WTC11 (cell line): ENCODE measurements at regions not wholly inside any gene's neighbourhood (a gene's known extent, or its start where the extent isn't known, plus 50 kb on each side); places are given as distances from the start of the nearest gene placed in this dataset.

Source experiments
- ATAC-seq: fragments of 200-7000 bp; cut with Tn5 transposase; 2 replicates; pipeline ENCODE4 v1.10.0; 2021; ENCODE audit warnings: mild to moderate bottlenecking, moderate library complexity
- CTCF ChIA-PET: fragments of 300-600 bp; sonication (Branson Sonifier 250); formaldehyde crosslinking; loops from one replicate; lab custom pipeline; 2021; ENCODE audit warnings: antibody characterized with exemption; lab: Charles Lee
- POLR2A ChIA-PET: fragments of 350-600 bp; sonication (Branson Sonifier 250); formaldehyde crosslinking; loops from one replicate; lab custom pipeline; 2021; ENCODE audit warnings: antibody characterized with exemption; lab: Charles Lee
- DNase-seq: peaks from one replicate; pipeline ENCODE4 v3.0.0; 2021; ENCODE audit warnings: low spot score
- H3K27ac Mint-ChIP-seq: 2 replicates; pipeline ENCODE4 v1.8.0; 2021; ENCODE audit warnings: mixed read lengths
- H3K27me3 Mint-ChIP-seq: 2 replicates; pipeline ENCODE4 v1.8.0; 2021; ENCODE audit warnings: low read depth, mild to moderate bottlenecking, moderate library complexity, mixed read lengths
- H3K36me3 Mint-ChIP-seq: 2 replicates; pipeline ENCODE4 v1.8.0; 2021; ENCODE audit warnings: mixed read lengths
- H3K4me1 Mint-ChIP-seq: 2 replicates; pipeline ENCODE4 v1.8.0; 2022; ENCODE audit warnings: mixed read lengths
- H3K4me3 Mint-ChIP-seq: 2 replicates; pipeline ENCODE4 v1.8.0; 2021; ENCODE audit warnings: mild to moderate bottlenecking, moderate library complexity, mixed read lengths
- H3K9me3 Mint-ChIP-seq: 2 replicates; pipeline ENCODE4 v1.8.0; 2021; ENCODE audit warnings: mixed read lengths
- AR ChIP-seq: fragments of 250-450 bp; sonication (Bioruptor Pico); IDR thresholded peaks from 2 replicates; pipeline ENCODE4 v1.9.0; 2021; ENCODE audit warnings: mild to moderate bottlenecking
- ATF1 ChIP-seq: sonication (generic); formaldehyde crosslinking; IDR thresholded peaks from 2 replicates; pipeline ENCODE4 v1.8.1; 2023; ENCODE audit warnings: mild to moderate bottlenecking, moderate library complexity, missing genetic modification reagents
- CREM ChIP-seq: sonication (generic); formaldehyde crosslinking; IDR thresholded peaks from 2 replicates; pipeline ENCODE4 v1.8.1; 2022; ENCODE audit warnings: mild to moderate bottlenecking, missing genetic modification reagents, moderate library complexity
- CTCF ChIP-seq: fragments of 200-600 bp; IDR thresholded peaks from 2 replicates; pipeline ENCODE4 v1.8.0; 2022; ENCODE audit warnings: antibody characterized with exemption
- ETV6 ChIP-seq: sonication (generic); formaldehyde crosslinking; IDR thresholded peaks from 2 replicates; pipeline ENCODE4 v1.8.1; 2022; ENCODE audit warnings: mild to moderate bottlenecking, missing genetic modification reagents
- FOXP1 ChIP-seq: sonication (generic); formaldehyde crosslinking; IDR thresholded peaks from 2 replicates; pipeline ENCODE4 v1.8.0; 2022; ENCODE audit warnings: missing genetic modification reagents, mild to moderate bottlenecking, moderate library complexity, borderline replicate concordance
- GRHL2 ChIP-seq: fragments of 250-450 bp; sonication (Bioruptor Pico); IDR thresholded peaks from 2 replicates; pipeline ENCODE4 v1.8.0; 2022; ENCODE audit warnings: mild to moderate bottlenecking, moderate library complexity; ENCODE audit not compliant: insufficient replicate concordance, severe bottlenecking
- JAZF1 ChIP-seq: fragments of 250-450 bp; sonication (Bioruptor Pico); IDR thresholded peaks from 2 replicates; pipeline ENCODE4 v1.9.0; 2021; ENCODE audit warnings: moderate library complexity, mild to moderate bottlenecking, inconsistent platforms
- JUN ChIP-seq: sonication (generic); formaldehyde crosslinking; IDR thresholded peaks from 2 replicates; pipeline ENCODE4 v1.8.0; 2023; ENCODE audit warnings: mild to moderate bottlenecking, missing genetic modification reagents
- MXD4 ChIP-seq: fragments of 250-450 bp; sonication (Bioruptor Pico); IDR thresholded peaks from 2 replicates; pipeline ENCODE4 v1.8.0; 2021; ENCODE audit warnings: mild to moderate bottlenecking, moderate library complexity, borderline replicate concordance
- NFATC4 ChIP-seq: fragments of 250-450 bp; sonication (Bioruptor Pico); IDR thresholded peaks from 2 replicates; pipeline ENCODE4 v1.9.0; 2021; ENCODE audit warnings: mild to moderate bottlenecking
- NFYB ChIP-seq: sonication (generic); formaldehyde crosslinking; conservative IDR thresholded peaks from 2 replicates; pipeline ENCODE4 v1.8.0; 2022; ENCODE audit warnings: low read depth, missing genetic modification reagents
- NR2C2 ChIP-seq: sonication (generic); formaldehyde crosslinking; IDR thresholded peaks from 2 replicates; pipeline ENCODE4 v1.8.0; 2022; ENCODE audit warnings: mild to moderate bottlenecking, missing genetic modification reagents
- PRRX2 ChIP-seq: fragments of 250-450 bp; sonication (Bioruptor Pico); IDR thresholded peaks from 2 replicates; pipeline ENCODE4 v1.8.0; 2021; ENCODE audit warnings: mild to moderate bottlenecking
- RELA ChIP-seq: sonication (generic); formaldehyde crosslinking; IDR thresholded peaks from 2 replicates; pipeline ENCODE4 v1.8.1; 2022; ENCODE audit warnings: missing genetic modification reagents, mild to moderate bottlenecking, borderline replicate concordance
- RORB ChIP-seq: fragments of 250-450 bp; sonication (Bioruptor Pico); IDR thresholded peaks from 2 replicates; pipeline ENCODE4 v1.9.0; 2021; ENCODE audit warnings: mild to moderate bottlenecking
- SOX15 ChIP-seq: fragments of 250-450 bp; sonication (Bioruptor Pico); IDR thresholded peaks from 2 replicates; pipeline ENCODE4 v1.9.0; 2021; ENCODE audit warnings: mild to moderate bottlenecking
- TCF7 ChIP-seq: sonication (generic); formaldehyde crosslinking; IDR thresholded peaks from 2 replicates; pipeline ENCODE4 v1.8.0; 2022; ENCODE audit warnings: mild to moderate bottlenecking, low read depth, missing genetic modification reagents, moderate library complexity
- USF1 ChIP-seq: sonication (generic); formaldehyde crosslinking; IDR thresholded peaks from 2 replicates; pipeline ENCODE4 v1.8.0; 2022; ENCODE audit warnings: mild to moderate bottlenecking, missing genetic modification reagents
- ZNF138 ChIP-seq: sonication (generic); formaldehyde crosslinking; conservative IDR thresholded peaks from 2 replicates; pipeline ENCODE4 v1.8.1; 2022; ENCODE audit warnings: mild to moderate bottlenecking, moderate library complexity, missing genetic modification reagents
- ZNF232 ChIP-seq: sonication (generic); formaldehyde crosslinking; IDR thresholded peaks from 2 replicates; pipeline ENCODE4 v1.8.0; 2022; ENCODE audit warnings: mild to moderate bottlenecking, missing genetic modification reagents
- ZNF263 ChIP-seq: sonication (generic); formaldehyde crosslinking; IDR thresholded peaks from 2 replicates; pipeline ENCODE4 v1.8.1; 2022; ENCODE audit warnings: low read depth, mild to moderate bottlenecking, moderate library complexity, missing genetic modification reagents
- ZNF416 ChIP-seq: fragments of 250-450 bp; sonication (Bioruptor Pico); IDR thresholded peaks from 2 replicates; pipeline ENCODE4 v1.9.0; 2021; ENCODE audit warnings: mild to moderate bottlenecking, inconsistent platforms
- TF ChIP-seq, protein P1 (sequence below): sonication (generic); formaldehyde crosslinking; IDR thresholded peaks from 2 replicates; pipeline ENCODE4 v1.8.1; 2023; ENCODE audit warnings: mild to moderate bottlenecking, missing genetic modification reagents
- TF ChIP-seq, protein P2 (sequence below): sonication (generic); formaldehyde crosslinking; IDR thresholded peaks from 2 replicates; pipeline ENCODE4 v1.8.0; 2022; ENCODE audit warnings: mild to moderate bottlenecking, missing genetic modification reagents
- TF ChIP-seq, protein P3 (sequence below): sonication (generic); formaldehyde crosslinking; IDR thresholded peaks from 2 replicates; pipeline ENCODE4 v1.8.1; 2022; ENCODE audit warnings: low read depth, mild to moderate bottlenecking, moderate library complexity, missing genetic modification reagents, borderline replicate concordance
- TF ChIP-seq, protein P4 (sequence below): sonication (generic); formaldehyde crosslinking; IDR thresholded peaks from 2 replicates; pipeline ENCODE4 v1.8.1; 2022; ENCODE audit warnings: mild to moderate bottlenecking, missing genetic modification reagents, moderate library complexity, borderline replicate concordance

GRCh38 chr3:79887213-79887612 lies 119.4 kb upstream of the ROBO1 start:
- H3K27me3 Mint-ChIP-seq = no peaks in the 10 kb centered on the region
- DNase-seq = no peak
- ChIA-PET POLR2A (no interaction called here), CTCF (no interaction called here)
- no peaks in the 10 kb centered on the region for H3K36me3 Mint-ChIP-seq
- H3K4me3 Mint-ChIP-seq = no peak overlapping the region
- H3K4me1 Mint-ChIP-seq = no peaks in the 10 kb centered on the region
- H3K9me3 Mint-ChIP-seq = no peaks in the 10 kb centered on the region
- TF ChIP-seq SOX15 = no peak
- TF ChIP-seq, protein P1, sequence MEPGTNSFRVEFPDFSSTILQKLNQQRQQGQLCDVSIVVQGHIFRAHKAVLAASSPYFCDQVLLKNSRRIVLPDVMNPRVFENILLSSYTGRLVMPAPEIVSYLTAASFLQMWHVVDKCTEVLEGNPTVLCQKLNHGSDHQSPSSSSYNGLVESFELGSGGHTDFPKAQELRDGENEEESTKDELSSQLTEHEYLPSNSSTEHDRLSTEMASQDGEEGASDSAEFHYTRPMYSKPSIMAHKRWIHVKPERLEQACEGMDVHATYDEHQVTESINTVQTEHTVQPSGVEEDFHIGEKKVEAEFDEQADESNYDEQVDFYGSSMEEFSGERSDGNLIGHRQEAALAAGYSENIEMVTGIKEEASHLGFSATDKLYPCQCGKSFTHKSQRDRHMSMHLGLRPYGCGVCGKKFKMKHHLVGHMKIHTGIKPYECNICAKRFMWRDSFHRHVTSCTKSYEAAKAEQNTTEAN (CRISPR knock-in tag) = no peak
- TF ChIP-seq ZNF138 = no peak
- TF ChIP-seq FOXP1 (CRISPR knock-in tag) = no peak
- TF ChIP-seq GRHL2 = no peak
- no peak for TF ChIP-seq ZNF232 (CRISPR knock-in tag)
- TF ChIP-seq NR2C2 = no peak
- TF ChIP-seq MXD4 = no peak
- no peak for TF ChIP-seq PRRX2 (CRISPR knock-in tag)
- TF ChIP-seq, protein P2, sequence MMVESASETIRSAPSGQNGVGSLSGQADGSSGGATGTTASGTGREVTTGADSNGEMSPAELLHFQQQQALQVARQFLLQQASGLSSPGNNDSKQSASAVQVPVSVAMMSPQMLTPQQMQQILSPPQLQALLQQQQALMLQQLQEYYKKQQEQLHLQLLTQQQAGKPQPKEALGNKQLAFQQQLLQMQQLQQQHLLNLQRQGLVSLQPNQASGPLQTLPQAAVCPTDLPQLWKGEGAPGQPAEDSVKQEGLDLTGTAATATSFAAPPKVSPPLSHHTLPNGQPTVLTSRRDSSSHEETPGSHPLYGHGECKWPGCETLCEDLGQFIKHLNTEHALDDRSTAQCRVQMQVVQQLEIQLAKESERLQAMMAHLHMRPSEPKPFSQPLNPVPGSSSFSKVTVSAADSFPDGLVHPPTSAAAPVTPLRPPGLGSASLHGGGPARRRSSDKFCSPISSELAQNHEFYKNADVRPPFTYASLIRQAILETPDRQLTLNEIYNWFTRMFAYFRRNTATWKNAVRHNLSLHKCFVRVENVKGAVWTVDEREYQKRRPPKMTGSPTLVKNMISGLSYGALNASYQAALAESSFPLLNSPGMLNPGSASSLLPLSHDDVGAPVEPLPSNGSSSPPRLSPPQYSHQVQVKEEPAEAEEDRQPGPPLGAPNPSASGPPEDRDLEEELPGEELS = no peak
- no peak for TF ChIP-seq CREM (CRISPR knock-in tag)
- no peak for TF ChIP-seq TCF7 (CRISPR knock-in tag)
- TF ChIP-seq NFYB (CRISPR knock-in tag) = no peak
- TF ChIP-seq JAZF1 (CRISPR knock-in tag) = no peak
- TF ChIP-seq, protein P3, sequence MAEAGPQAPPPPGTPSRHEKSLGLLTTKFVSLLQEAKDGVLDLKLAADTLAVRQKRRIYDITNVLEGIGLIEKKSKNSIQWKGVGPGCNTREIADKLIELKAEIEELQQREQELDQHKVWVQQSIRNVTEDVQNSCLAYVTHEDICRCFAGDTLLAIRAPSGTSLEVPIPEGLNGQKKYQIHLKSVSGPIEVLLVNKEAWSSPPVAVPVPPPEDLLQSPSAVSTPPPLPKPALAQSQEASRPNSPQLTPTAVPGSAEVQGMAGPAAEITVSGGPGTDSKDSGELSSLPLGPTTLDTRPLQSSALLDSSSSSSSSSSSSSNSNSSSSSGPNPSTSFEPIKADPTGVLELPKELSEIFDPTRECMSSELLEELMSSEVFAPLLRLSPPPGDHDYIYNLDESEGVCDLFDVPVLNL (CRISPR knock-in tag) = no peak
- ATAC-seq = no peak
- H3K27ac Mint-ChIP-seq = no peak overlapping the region

- ChIA-PET CTCF (no interaction called here), POLR2A (no interaction called here)
- no peaks in the 10 kb centered on the region for H3K27me3 Mint-ChIP-seq
- ATAC-seq = no peak
- H3K36me3 Mint-ChIP-seq = no peaks in the 10 kb centered on the region
- H3K4me1 Mint-ChIP-seq = no peaks in the 10 kb centered on the region
- DNase-seq = no peak
- no peak overlapping the region for H3K4me3 Mint-ChIP-seq
- no peaks in the 10 kb centered on the region for H3K9me3 Mint-ChIP-seq
- no peak overlapping the region for H3K27ac Mint-ChIP-seq
- TF ChIP-seq AR (CRISPR knock-in tag) (no peak), ETV6 (CRISPR knock-in tag) (no peak), ZNF416 (no peak), RORB (CRISPR knock-in tag) (no peak), NFATC4 (CRISPR knock-in tag) (no peak), JUN (CRISPR knock-in tag) (no peak), RELA (CRISPR knock-in tag) (no peak), ZNF263 (CRISPR knock-in tag) (no peak), ATF1 (CRISPR knock-in tag) (no peak), CTCF (no peak), USF1 (CRISPR knock-in tag) (no peak), PRRX2 (CRISPR knock-in tag) (no peak)
- TF ChIP-seq, protein P4, sequence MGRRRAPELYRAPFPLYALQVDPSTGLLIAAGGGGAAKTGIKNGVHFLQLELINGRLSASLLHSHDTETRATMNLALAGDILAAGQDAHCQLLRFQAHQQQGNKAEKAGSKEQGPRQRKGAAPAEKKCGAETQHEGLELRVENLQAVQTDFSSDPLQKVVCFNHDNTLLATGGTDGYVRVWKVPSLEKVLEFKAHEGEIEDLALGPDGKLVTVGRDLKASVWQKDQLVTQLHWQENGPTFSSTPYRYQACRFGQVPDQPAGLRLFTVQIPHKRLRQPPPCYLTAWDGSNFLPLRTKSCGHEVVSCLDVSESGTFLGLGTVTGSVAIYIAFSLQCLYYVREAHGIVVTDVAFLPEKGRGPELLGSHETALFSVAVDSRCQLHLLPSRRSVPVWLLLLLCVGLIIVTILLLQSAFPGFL (CRISPR knock-in tag) = no peak
Measured at GRCh38 chr3:79886204-79886603, 118.4 kb upstream of the ROBO1 start.
